Mesendoderm (in vitro differentiated cells): ENCODE measurements at regions not wholly inside any gene's neighbourhood (a gene's known extent, or its start where the extent isn't known, plus 50 kb on each side); places are given as distances from the start of the nearest gene placed in this dataset.
A peak's percentile ranks its signal among the peaks of the same experiment; 100 is the strongest.
"Not testable (repeated sequence)": the region's sequence is repeated elsewhere in the genome, so short reads cannot be mapped to it uniquely, and the experiment has no call there.

Source experiments
- DNase-seq: peaks from one replicate; pipeline ENCODE4 v3.0.0; 2013
- H2AK5ac ChIP-seq: 2 replicates; pipeline ENCODE4 v1.6.1; 2013; ENCODE audit warnings: low read length, inconsistent platforms
- H2BK120ac ChIP-seq: 2 replicates; pipeline ENCODE4 v1.6.1; 2013; ENCODE audit warnings: low read depth, mild to moderate bottlenecking, low read length, moderate library complexity, mixed read lengths
- H2BK15ac ChIP-seq: replicated peaks from 2 replicates; pipeline ENCODE4 v1.6.1; 2013; ENCODE audit warnings: low read depth, mild to moderate bottlenecking, moderate library complexity
- H2BK5ac ChIP-seq: 2 replicates; pipeline ENCODE4 v1.6.1; 2013; ENCODE audit warnings: low read length, inconsistent platforms
- H3K18ac ChIP-seq: 2 replicates; pipeline ENCODE4 v1.6.1; 2013; ENCODE audit warnings: mild to moderate bottlenecking, low read length, mixed read lengths
- H3K23ac ChIP-seq: one replicate; pipeline ENCODE4 v1.6.1; 2013; ENCODE audit warnings: low read length
- H3K27ac ChIP-seq: 2 replicates; pipeline ENCODE4 v1.5.1; 2013; ENCODE audit warnings: low read depth, mild to moderate bottlenecking, inconsistent platforms, low read length, moderate library complexity
- H3K27me3 ChIP-seq: 2 replicates; pipeline ENCODE4 v1.6.1; 2013; ENCODE audit warnings: low read length, control low read depth, mild to moderate bottlenecking, inconsistent platforms; ENCODE audit not compliant: insufficient read depth, poor library complexity
- H3K36me3 ChIP-seq: 2 replicates; pipeline ENCODE4 v1.6.1; 2013; ENCODE audit warnings: low read length, inconsistent platforms; ENCODE audit not compliant: control insufficient read depth, insufficient read depth
- H3K4ac ChIP-seq: one replicate; pipeline ENCODE4 v1.6.1; 2013; ENCODE audit warnings: low read depth, mild to moderate bottlenecking, low read length, moderate library complexity
- H3K4me1 ChIP-seq: 2 replicates; pipeline ENCODE4 v1.6.1; 2013; ENCODE audit warnings: low read depth, low read length, inconsistent platforms; ENCODE audit not compliant: control insufficient read depth
- H3K4me2 ChIP-seq: 2 replicates; pipeline ENCODE4 v1.6.1; 2013; ENCODE audit warnings: low read length
- H3K4me3 ChIP-seq: 2 replicates; pipeline ENCODE4 v1.5.1; 2013; ENCODE audit warnings: mild to moderate bottlenecking, low read length
- H3K56ac ChIP-seq: one replicate; pipeline ENCODE4 v1.6.1; 2013; ENCODE audit warnings: low read length
- H3K79me1 ChIP-seq: 2 replicates; pipeline ENCODE4 v1.6.1; 2013; ENCODE audit warnings: low read length, inconsistent platforms
- H3K79me2 ChIP-seq: 2 replicates; pipeline ENCODE4 v1.6.1; 2013; ENCODE audit warnings: mild to moderate bottlenecking, low read length; ENCODE audit not compliant: control insufficient read depth, insufficient read depth
- H3K9ac ChIP-seq: 2 replicates; pipeline ENCODE4 v1.6.1; 2013; ENCODE audit warnings: low read length, inconsistent platforms
- H4K5ac ChIP-seq: one replicate; pipeline ENCODE4 v1.6.1; 2013; ENCODE audit warnings: low read length
- H4K8ac ChIP-seq: one replicate; pipeline ENCODE4 v1.6.1; 2013; ENCODE audit warnings: low read depth, mild to moderate bottlenecking, control low read depth, low read length, moderate library complexity
- WGBS: extraction: QIAGEN DNeasy Blood & Tissue Kit; methylation state at CpG from one replicate; pipeline ENCODE4 v1.1.7; 2013; ENCODE audit warnings: low lambda C conversion rate, missing lambda C conversion rate; ENCODE audit not compliant: insufficient coverage; ENCODE audit errors: extremely low coverage; 5-methylcytosine and 5-hydroxymethylcytosine counted together

- WGBS, result no CpG with 5 or more reads among the region's 16 CpGs
- not testable (repeated sequence) for H3K27ac ChIP-seq, H3K36me3 ChIP-seq, H4K5ac ChIP-seq, H3K27me3 ChIP-seq, H3K56ac ChIP-seq, DNase-seq, H3K4ac ChIP-seq, H3K4me1 ChIP-seq, H2BK5ac ChIP-seq, H2AK5ac ChIP-seq, H3K79me2 ChIP-seq, H3K23ac ChIP-seq, H4K8ac ChIP-seq, H2BK120ac ChIP-seq, H3K4me2 ChIP-seq, H3K4me3 ChIP-seq, H3K79me1 ChIP-seq, H3K18ac ChIP-seq, H2BK15ac ChIP-seq, H3K9ac ChIP-seq
Observed at GRCh38 chr9:64499541-64499940, 785.5 kb downstream of the FOXD4L5 start.

- no CpG with 5 or more reads among the region's 13 CpGs for WGBS
- H3K36me3 ChIP-seq, H2AK5ac ChIP-seq, H3K27me3 ChIP-seq, H3K79me2 ChIP-seq, H3K79me1 ChIP-seq, H3K9ac ChIP-seq, H3K4me1 ChIP-seq, H4K8ac ChIP-seq, H3K4me3 ChIP-seq, H3K27ac ChIP-seq, H3K4me2 ChIP-seq, H3K23ac ChIP-seq, H2BK120ac ChIP-seq, H3K4ac ChIP-seq, H4K5ac ChIP-seq, H2BK5ac ChIP-seq, H2BK15ac ChIP-seq, H3K18ac ChIP-seq, DNase-seq, H3K56ac ChIP-seq: not testable (repeated sequence)
Observed at GRCh38 chr9:64498409-64498808, 786.6 kb downstream of the FOXD4L5 start.

GRCh38 chr9:64488544-64488943 lies 796.5 kb downstream of the FOXD4L5 start:
- H3K4me2 ChIP-seq, H4K8ac ChIP-seq, H3K27me3 ChIP-seq, H3K36me3 ChIP-seq, H3K56ac ChIP-seq, H2BK5ac ChIP-seq, H3K18ac ChIP-seq, H3K4ac ChIP-seq, H2BK15ac ChIP-seq, H4K5ac ChIP-seq, H3K9ac ChIP-seq, H3K79me2 ChIP-seq, H3K4me1 ChIP-seq, H3K27ac ChIP-seq, H2AK5ac ChIP-seq, H3K4me3 ChIP-seq, H3K79me1 ChIP-seq, H2BK120ac ChIP-seq, H3K23ac ChIP-seq, DNase-seq: not testable (repeated sequence)
- WGBS, result no CpG with 5 or more reads among the region's 32 CpGs

GRCh38 chr9:64486067-64486466 lies 798.9 kb downstream of the FOXD4L5 start:
- not testable (repeated sequence) for H3K56ac ChIP-seq, H4K5ac ChIP-seq, H2AK5ac ChIP-seq, H3K79me2 ChIP-seq, H3K79me1 ChIP-seq, H2BK120ac ChIP-seq, H3K36me3 ChIP-seq, H3K18ac ChIP-seq, H2BK5ac ChIP-seq, H3K9ac ChIP-seq, H2BK15ac ChIP-seq, H3K23ac ChIP-seq, H3K27me3 ChIP-seq, H3K27ac ChIP-seq, H3K4ac ChIP-seq, H4K8ac ChIP-seq, DNase-seq, H3K4me3 ChIP-seq, H3K4me1 ChIP-seq, H3K4me2 ChIP-seq
- WGBS, result no CpG with 5 or more reads among the region's 15 CpGs

GRCh38 chr9:64479095-64479494 lies 805.9 kb downstream of the FOXD4L5 start:
- no CpG with 5 or more reads among the region's 3 CpGs for WGBS
- H3K27me3 ChIP-seq, H3K18ac ChIP-seq: not testable (repeated sequence)

GRCh38 chr9:64468943-64469342 lies 816.1 kb downstream of the FOXD4L5 start:
- not testable (repeated sequence) for H3K79me2 ChIP-seq, H3K36me3 ChIP-seq, H4K5ac ChIP-seq, H3K27me3 ChIP-seq, H3K56ac ChIP-seq, H3K4me2 ChIP-seq, H3K4ac ChIP-seq, H2AK5ac ChIP-seq, H2BK120ac ChIP-seq, H3K23ac ChIP-seq, H3K79me1 ChIP-seq, H3K9ac ChIP-seq, H3K4me1 ChIP-seq, H2BK15ac ChIP-seq, DNase-seq, H3K4me3 ChIP-seq, H3K27ac ChIP-seq, H4K8ac ChIP-seq, H3K18ac ChIP-seq, H2BK5ac ChIP-seq
- no CpG with 5 or more reads among the region's 8 CpGs for WGBS

More at GRCh38 chr9:64479095-64479494, 805.9 kb downstream of the FOXD4L5 start:
- not testable (repeated sequence) for H3K4ac ChIP-seq, H3K4me2 ChIP-seq, H2BK120ac ChIP-seq, H4K5ac ChIP-seq, H3K56ac ChIP-seq, H4K8ac ChIP-seq, H3K23ac ChIP-seq, H2AK5ac ChIP-seq, H3K4me1 ChIP-seq, H3K4me3 ChIP-seq, H3K79me2 ChIP-seq, H2BK5ac ChIP-seq, H3K36me3 ChIP-seq, H2BK15ac ChIP-seq, H3K9ac ChIP-seq, H3K79me1 ChIP-seq, H3K27ac ChIP-seq
- DNase-seq, result peak; percentile 57
